ENCODE measurements at regions not wholly inside any gene's neighbourhood (a gene's known extent, or its start where the extent isn't known, plus 50 kb on each side); places are given as distances from the start of the nearest gene placed in this dataset.
A peak's percentile ranks its signal among the peaks of the same experiment; 100 is the strongest.

GRCh38 chr6:97841763-97842162, 558.7 kb upstream of the MMS22L start:
- Histone ChIP-seq H3K27me3 (replicated peaks; ENCODE audit: insufficient read depth) (no peaks in the 10 kb centered on the region), H3F3A (ENCODE audit: insufficient read depth) (peaks cover 4% of the 10 kb centered on the region; the same call in 1 of the 2 replicates), H4K20me1 (ENCODE audit: insufficient read depth) (no peaks in the 10 kb centered on the region), H3K4me2 (ENCODE audit: unreplicated experiment) (peak overlapping the region; percentile 7), H3K9me3 (ENCODE audit: low read depth) (no peaks in the 10 kb centered on the region), H3K27ac (peak overlapping the region; percentile 38), H3K36me3 (ENCODE audit: low read depth) (no peaks in the 10 kb centered on the region), H3K79me2 (ENCODE audit: insufficient read depth) (no peaks in the 10 kb centered on the region), H3K4me3 (no peak overlapping the region), H3K9ac (no peak overlapping the region), H3K4me1 (ENCODE audit: insufficient read depth) (peaks cover 15% of the 10 kb centered on the region), H3K9me2 (ENCODE audit: insufficient read depth) (no peaks in the 10 kb centered on the region; the same call in 1 of the 2 replicates), H2AFZ (peak overlapping the region; percentile 9; the same call in 1 of the 2 replicates)
- in situ Hi-C loops (cut with MboI): no loop called here
- DNase-seq: peak; percentile 82
- 0 to 3% methylated on average over 3 of the region's 3 CpGs for WGBS, 2 experiments (ENCODE audit: low coverage in 1 of 2, low lambda C conversion rate in 2 of 2, missing lambda C conversion rate in 2 of 2)
- no peak for TF ChIP-seq EZH2 (IDR thresholded peaks at IDR 0.05; ENCODE audit: insufficient read depth, poor library complexity, severe bottlenecking)
- no peak for TF ChIP-seq EZH2phosphoT487 (IDR thresholded peaks at IDR 0.05; ENCODE audit: insufficient read depth, low read depth)

- H4K20me1 ChIP-seq (ENCODE audit: insufficient read depth): no peaks in the 10 kb centered on the region
- no peak overlapping the region for H3K4me2 ChIP-seq (ENCODE audit: unreplicated experiment)
- H3K4me1 ChIP-seq (ENCODE audit: insufficient read depth): peaks cover 15% of the 10 kb centered on the region
- TF ChIP-seq EZH2 (IDR thresholded peaks at IDR 0.05; ENCODE audit: insufficient read depth, poor library complexity, severe bottlenecking): no peak
- no peak for TF ChIP-seq EZH2phosphoT487 (IDR thresholded peaks at IDR 0.05; ENCODE audit: insufficient read depth, low read depth)
- H3K27ac ChIP-seq: no peak overlapping the region
- no peaks in the 10 kb centered on the region for H3K36me3 ChIP-seq (ENCODE audit: low read depth)
- 77 to 78% methylated on average over 2 of the region's 2 CpGs for whole genome bisulfite sequencing, 2 experiments (ENCODE audit: low coverage in 1 of 2, low lambda C conversion rate in 2 of 2, missing lambda C conversion rate in 2 of 2)
- H3K4me3 ChIP-seq: no peak overlapping the region
- no peak overlapping the region for H3K9ac ChIP-seq
- H3F3A ChIP-seq (ENCODE audit: insufficient read depth): peaks cover 4% of the 10 kb centered on the region; the same call in 1 of the 2 replicates
- peak; percentile 22 for DNase-seq
- no peaks in the 10 kb centered on the region for H3K9me3 ChIP-seq (ENCODE audit: low read depth)
- no peak overlapping the region for H2AFZ ChIP-seq
- in situ Hi-C loops (cut with MboI): no loop called here
- no peaks in the 10 kb centered on the region for H3K79me2 ChIP-seq (ENCODE audit: insufficient read depth)
- no peaks in the 10 kb centered on the region; the same call in 1 of the 2 replicates for H3K9me2 ChIP-seq (ENCODE audit: insufficient read depth)
- no peaks in the 10 kb centered on the region for H3K27me3 ChIP-seq (replicated peaks; ENCODE audit: insufficient read depth)
These were observed 559.5 kb upstream of the MMS22L start for GRCh38 chr6:97842521-97842920.

DNA sequence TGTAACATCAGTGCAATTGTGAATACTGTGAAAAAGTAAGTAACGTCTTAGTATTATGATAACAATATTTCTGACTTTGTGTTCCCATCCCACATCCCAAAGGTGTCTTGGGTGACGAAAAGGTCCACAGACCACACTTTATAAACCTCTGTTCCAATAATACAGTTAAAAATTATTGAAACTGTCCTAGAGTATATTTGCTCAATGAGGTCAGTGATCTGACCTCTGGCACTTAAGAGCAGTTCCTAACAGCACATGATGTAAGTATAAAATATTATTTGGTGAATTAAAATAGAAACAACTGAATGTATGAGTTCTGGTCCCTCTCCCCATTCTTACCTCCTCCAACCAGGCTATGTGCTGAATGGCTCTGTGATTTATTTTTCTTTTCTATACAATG, 566.4 kb upstream of the MMS22L start:
- Histone ChIP-seq H3K79me2 (ENCODE audit: insufficient read depth) (no peaks in the 10 kb centered on the region), H3K4me1 (ENCODE audit: insufficient read depth) (peaks cover 13% of the 10 kb centered on the region; the same call in 1 of the 2 replicates), H3K9me2 (ENCODE audit: insufficient read depth) (no peaks in the 10 kb centered on the region), H3F3A (ENCODE audit: insufficient read depth) (peaks cover 15% of the 10 kb centered on the region; the same call in 1 of the 2 replicates), H3K27me3 (replicated peaks; ENCODE audit: insufficient read depth) (no peaks in the 10 kb centered on the region), H2AFZ (no peak overlapping the region), H3K9me3 (ENCODE audit: low read depth) (no peaks in the 10 kb centered on the region), H3K4me2 (ENCODE audit: unreplicated experiment) (no peak overlapping the region), H3K9ac (no peak overlapping the region), H3K36me3 (ENCODE audit: low read depth) (no peaks in the 10 kb centered on the region), H3K27ac (no peak overlapping the region), H3K4me3 (no peak overlapping the region), H4K20me1 (ENCODE audit: insufficient read depth) (no peaks in the 10 kb centered on the region)
- DNase-seq: no peak
- in situ Hi-C loops (cut with MboI): no loop called here
- no peak for TF ChIP-seq EZH2phosphoT487 (IDR thresholded peaks at IDR 0.05; ENCODE audit: insufficient read depth, low read depth)
- whole genome bisulfite sequencing, 2 experiments (ENCODE audit: low coverage in 1 of 2, low lambda C conversion rate in 2 of 2, missing lambda C conversion rate in 2 of 2): 93 to 95% methylated on average over 2 of the region's 2 CpGs

DNA sequence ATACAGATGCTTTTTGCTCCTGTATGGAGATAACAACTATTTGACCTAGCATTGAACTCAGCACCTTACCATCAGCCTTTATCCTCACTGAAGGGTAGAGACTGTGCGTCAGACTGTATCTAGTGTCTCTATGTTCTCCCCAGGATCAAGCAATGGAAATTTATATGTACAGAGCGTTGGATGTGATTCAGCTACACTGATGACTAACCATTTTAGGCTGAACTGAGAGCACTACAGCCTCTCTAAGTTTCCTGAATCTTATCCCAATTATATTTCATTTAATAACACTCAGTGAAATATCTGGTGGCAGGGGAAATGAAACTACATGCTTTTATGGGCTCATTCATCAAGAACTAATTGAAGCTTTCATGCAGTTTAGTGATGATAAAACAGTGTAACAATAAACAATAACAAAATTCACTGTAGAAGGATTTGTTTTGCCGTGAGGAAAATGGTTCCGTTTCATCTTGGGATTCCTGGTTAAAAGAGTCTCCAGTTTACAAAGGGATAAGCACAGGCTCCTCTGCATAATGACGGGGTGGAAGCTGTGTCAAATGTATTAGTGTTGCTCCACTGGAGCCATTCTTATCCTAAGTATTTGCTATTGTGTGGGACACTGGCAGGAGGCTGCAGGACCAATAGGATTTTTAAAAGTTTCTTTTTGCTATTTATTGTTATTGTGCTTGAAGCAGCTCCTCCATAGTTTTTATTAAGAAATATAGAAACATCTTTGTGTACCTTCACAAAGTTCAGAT, 567.6 kb upstream of the MMS22L start:
- Histone ChIP-seq H3K36me3 (ENCODE audit: low read depth) (no peaks in the 10 kb centered on the region), H2AFZ (peak overlapping the region; percentile 88), H3K9me2 (ENCODE audit: insufficient read depth) (no peaks in the 10 kb centered on the region), H3K4me2 (ENCODE audit: unreplicated experiment) (peak overlapping the region; percentile 89), H3K9me3 (ENCODE audit: low read depth) (no peaks in the 10 kb centered on the region), H3K27me3 (replicated peaks; ENCODE audit: insufficient read depth) (no peaks in the 10 kb centered on the region), H3K9ac (peak overlapping the region; percentile 53), H3K27ac (peak overlapping the region; percentile 56), H3K79me2 (ENCODE audit: insufficient read depth) (no peaks in the 10 kb centered on the region), H3K4me1 (ENCODE audit: insufficient read depth) (peaks cover 13% of the 10 kb centered on the region; the same call in 1 of the 2 replicates), H4K20me1 (ENCODE audit: insufficient read depth) (no peaks in the 10 kb centered on the region), H3K4me3 (peak overlapping the region; percentile 68), H3F3A (ENCODE audit: insufficient read depth) (peaks cover 15% of the 10 kb centered on the region; the same call in 1 of the 2 replicates)
- no peak for TF ChIP-seq EZH2phosphoT487 (IDR thresholded peaks at IDR 0.05; ENCODE audit: insufficient read depth, low read depth)
- TF ChIP-seq EZH2 (IDR thresholded peaks at IDR 0.05; ENCODE audit: insufficient read depth, poor library complexity, severe bottlenecking): no peak
- 3 to 4% methylated on average over 5 of the region's 5 CpGs for WGBS, 2 experiments (ENCODE audit: low coverage in 1 of 2, low lambda C conversion rate in 2 of 2, missing lambda C conversion rate in 2 of 2)
- in situ Hi-C loops (cut with MboI): no loop called here
- DNase-seq: peak; percentile 84

All from GM23248 (cell line).